ENCODE measurements at regions not wholly inside any gene's neighbourhood (a gene's known extent, or its start where the extent isn't known, plus 50 kb on each side); places are given as distances from the start of the nearest gene placed in this dataset.

DNA sequence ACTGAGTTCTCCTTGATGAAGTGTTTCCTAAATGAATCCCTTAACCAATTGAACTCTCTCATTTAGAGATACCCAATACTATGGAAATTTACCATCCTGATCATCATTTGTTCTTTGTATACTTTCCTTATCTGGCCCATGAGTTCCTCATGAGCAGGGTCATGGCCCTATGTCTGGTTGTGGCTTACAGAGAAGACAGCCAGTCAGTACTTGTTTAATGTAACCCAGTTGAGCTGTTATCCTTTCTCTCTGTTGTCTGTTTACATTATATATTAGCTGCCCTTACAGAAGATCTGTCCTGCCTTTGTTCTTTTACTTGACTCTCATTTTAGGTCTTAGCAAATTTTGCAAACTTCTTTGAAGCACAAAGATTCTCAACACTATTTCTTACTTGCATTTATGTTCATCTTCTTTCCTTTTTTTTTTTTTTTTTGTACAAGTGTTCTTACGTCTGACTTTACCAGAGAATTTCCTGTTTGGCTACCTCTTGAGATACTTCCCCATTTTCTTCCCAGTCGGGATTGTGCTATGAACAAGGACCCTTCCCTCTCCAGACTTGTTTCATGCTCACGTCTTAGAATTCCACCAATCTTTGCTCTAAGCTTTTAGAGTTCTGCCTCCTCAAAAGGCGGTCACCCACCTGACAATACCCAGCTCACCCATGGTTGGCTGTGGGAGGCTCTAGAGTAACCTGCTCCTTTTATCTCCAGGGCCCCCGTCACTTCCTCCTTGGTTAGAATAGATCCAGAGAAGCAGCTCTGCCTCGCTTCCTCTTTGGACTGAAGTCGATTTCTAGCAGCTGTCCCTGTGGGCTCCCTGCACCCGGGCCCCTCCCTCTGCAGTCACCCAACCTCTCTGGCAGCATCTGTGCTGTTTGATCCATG lies 53.6 kb upstream of the RUNX1 start:
- TF ChIP-seq CTCF (IDR thresholded peaks at IDR 0.05): no peak
- no peak for TF ChIP-seq POLR2AphosphoS5 (IDR thresholded peaks at IDR 0.05; ENCODE audit: low read depth, low read length)
